HL-60 (cell line): ENCODE measurements at regions not wholly inside any gene's neighbourhood (a gene's known extent, or its start where the extent isn't known, plus 50 kb on each side); places are given as distances from the start of the nearest gene placed in this dataset.

Source experiments
- DNase-seq, 2 experiments: peaks; one replicate each; pipeline ENCODE4 v3.0.0-alpha.2; 2010 to 2020; ENCODE audit warnings: low read depth in 1 of 2, low spot score in 1 of 2
- H3K27ac ChIP-seq: fragments of 250-450 bp; sonication (Bioruptor Pico); replicated peaks from 2 replicates; pipeline ENCODE4 v1.5.1; 2020; ENCODE audit warnings: mild to moderate bottlenecking, moderate library complexity
- H3K27me3 ChIP-seq: fragments of 250-450 bp; sonication (Bioruptor Pico); 2 replicates; pipeline ENCODE4 v1.5.1; 2021; ENCODE audit warnings: mild to moderate bottlenecking, moderate library complexity; ENCODE audit not compliant: insufficient read depth, poor library complexity, severe bottlenecking
- H3K4me3 ChIP-seq: replicated peaks from 2 replicates; pipeline ENCODE4 v1.5.1; 2011; ENCODE audit warnings: mild to moderate bottlenecking, control low read depth, low read length; ENCODE audit not compliant: insufficient read depth
- CTCF ChIP-seq: IDR thresholded peaks from one replicate; pipeline ENCODE4 v1.5.1; 2011; ENCODE audit warnings: low read length, control low read depth, inconsistent platforms; ENCODE audit not compliant: insufficient read depth
- GABPA ChIP-seq: IDR thresholded peaks from 2 replicates; pipeline ENCODE4 v1.6.1; 2012; ENCODE audit warnings: low read depth
- POLR2AphosphoS5 ChIP-seq: IDR thresholded peaks from 2 replicates; pipeline ENCODE4 v1.6.1; 2012; ENCODE audit warnings: low read depth
- REST ChIP-seq: IDR thresholded peaks from 2 replicates; pipeline ENCODE4 v1.6.1; 2012; ENCODE audit warnings: low read depth; ENCODE audit not compliant: insufficient replicate concordance
- SPI1 ChIP-seq: IDR thresholded peaks from 2 replicates; pipeline ENCODE4 v1.6.1; 2012; ENCODE audit warnings: low read depth, mild to moderate bottlenecking, borderline replicate concordance

- DNase-seq: no peak
These were observed 698.6 kb upstream of the MDGA2 start for GRCh38 chr14:48373981-48374380.

GRCh38 chr14:48350971-48351370 lies 675.6 kb upstream of the MDGA2 start:
- TF ChIP-seq REST (no peak), CTCF (no peak), GABPA (no peak), SPI1 (no peak), POLR2AphosphoS5 (no peak)
- DNase-seq: no peak
- no peaks in the 10 kb centered on the region for H3K27me3 ChIP-seq
- H3K4me3 ChIP-seq: no peak overlapping the region
- H3K27ac ChIP-seq: no peak overlapping the region

More at GRCh38 chr14:48373981-48374380, 698.6 kb upstream of the MDGA2 start:
- H3K27me3 ChIP-seq: no peaks in the 10 kb centered on the region
- no peak overlapping the region for H3K4me3 ChIP-seq
- TF ChIP-seq SPI1 (no peak), REST (no peak)
- H3K27ac ChIP-seq: no peak overlapping the region

- DNase-seq: no peak
- Histone ChIP-seq H3K27me3 (no peaks in the 10 kb centered on the region), H3K27ac (no peak overlapping the region), H3K4me3 (no peak overlapping the region)
- TF ChIP-seq REST: no peak
- no peak for TF ChIP-seq CTCF
- TF ChIP-seq POLR2AphosphoS5: no peak
- TF ChIP-seq SPI1: no peak
- no peak for TF ChIP-seq GABPA
These were observed 674.3 kb upstream of the MDGA2 start for GRCh38 chr14:48349689-48350088.

- H3K27me3 ChIP-seq: no peaks in the 10 kb centered on the region
- no peak for DNase-seq
- H3K4me3 ChIP-seq: no peak overlapping the region
- H3K27ac ChIP-seq: no peak overlapping the region
- TF ChIP-seq POLR2AphosphoS5 (no peak), SPI1 (no peak), GABPA (no peak), CTCF (no peak), REST (no peak)
These were observed 665.7 kb upstream of the MDGA2 start for GRCh38 chr14:48341069-48341468.
